Sigmoid colon (tissue), 4 donors: ENCODE measurements at regions not wholly inside any gene's neighbourhood (a gene's known extent, or its start where the extent isn't known, plus 50 kb on each side); places are given as distances from the start of the nearest gene placed in this dataset.

Experiments
- EP300 ChIP-seq, 4 donors: sonication (generic); formaldehyde crosslinking; IDR thresholded peaks; one replicate each; pipeline ENCODE4 v1.6.1; 2017; ENCODE audit warnings: antibody characterized with exemption in 4 of 4
- POLR2AphosphoS5 ChIP-seq, 4 donors: sonication (generic); formaldehyde crosslinking; IDR thresholded peaks; one replicate each; pipeline ENCODE4 v1.6.1; 2017; ENCODE audit warnings: antibody characterized with exemption in 4 of 4
- TF ChIP-seq, protein P1 (sequence below), 4 experiments: fragments of 450-650 bp in 3 of 4; fragments of 200-600 bp in 1 of 4; IDR thresholded peaks; one replicate each; pipeline ENCODE4 v1.5.1; 2016 to 2019; ENCODE audit warnings: antibody characterized with exemption in 4 of 4, mild to moderate bottlenecking in 3 of 4, moderate library complexity in 2 of 4

GRCh38 chr7:54394834-54395233, 147.3 kb upstream of the VSTM2A start:
- TF ChIP-seq, protein P1, sequence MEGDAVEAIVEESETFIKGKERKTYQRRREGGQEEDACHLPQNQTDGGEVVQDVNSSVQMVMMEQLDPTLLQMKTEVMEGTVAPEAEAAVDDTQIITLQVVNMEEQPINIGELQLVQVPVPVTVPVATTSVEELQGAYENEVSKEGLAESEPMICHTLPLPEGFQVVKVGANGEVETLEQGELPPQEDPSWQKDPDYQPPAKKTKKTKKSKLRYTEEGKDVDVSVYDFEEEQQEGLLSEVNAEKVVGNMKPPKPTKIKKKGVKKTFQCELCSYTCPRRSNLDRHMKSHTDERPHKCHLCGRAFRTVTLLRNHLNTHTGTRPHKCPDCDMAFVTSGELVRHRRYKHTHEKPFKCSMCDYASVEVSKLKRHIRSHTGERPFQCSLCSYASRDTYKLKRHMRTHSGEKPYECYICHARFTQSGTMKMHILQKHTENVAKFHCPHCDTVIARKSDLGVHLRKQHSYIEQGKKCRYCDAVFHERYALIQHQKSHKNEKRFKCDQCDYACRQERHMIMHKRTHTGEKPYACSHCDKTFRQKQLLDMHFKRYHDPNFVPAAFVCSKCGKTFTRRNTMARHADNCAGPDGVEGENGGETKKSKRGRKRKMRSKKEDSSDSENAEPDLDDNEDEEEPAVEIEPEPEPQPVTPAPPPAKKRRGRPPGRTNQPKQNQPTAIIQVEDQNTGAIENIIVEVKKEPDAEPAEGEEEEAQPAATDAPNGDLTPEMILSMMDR (IDR thresholded peaks at IDR 0.05): no peak
- no peak for TF ChIP-seq EP300 (IDR thresholded peaks at IDR 0.05)
- no peak for TF ChIP-seq POLR2AphosphoS5 (IDR thresholded peaks at IDR 0.05)
